Liver (tissue), 3 donors: ENCODE measurements at regions not wholly inside any gene's neighbourhood (a gene's known extent, or its start where the extent isn't known, plus 50 kb on each side); places are given as distances from the start of the nearest gene placed in this dataset.

ENCODE experiments used
- CTCF ChIP-seq: fragments of 150-350 bp; IDR thresholded peaks from 2 replicates; pipeline ENCODE4 v1.5.1; 2017; ENCODE audit warnings: improper control_type of control experiment, low read depth, low read length; ENCODE audit not compliant: missing input control
- EGR1 ChIP-seq, 2 donors: IDR thresholded peaks; 2 replicates each; pipeline ENCODE4 v1.6.1; 2016 to 2018; ENCODE audit warnings: antibody characterized with exemption in 2 of 2, low read depth in 2 of 2
- GABPA ChIP-seq, 2 donors: IDR thresholded peaks in 1 of 2; conservative IDR thresholded peaks in 1 of 2; 2 replicates each; pipeline ENCODE4 v1.6.1; 2016; ENCODE audit warnings: antibody characterized with exemption in 2 of 2, mild to moderate bottlenecking in 1 of 2, moderate library complexity in 1 of 2
- JUND ChIP-seq, 2 donors: IDR thresholded peaks; 2 replicates each; pipeline ENCODE4 v1.6.1; 2016; ENCODE audit warnings: antibody characterized with exemption in 2 of 2
- TAF1 ChIP-seq: conservative IDR thresholded peaks from 2 replicates; pipeline ENCODE4 v1.6.1; 2016; ENCODE audit warnings: antibody characterized with exemption, mild to moderate bottlenecking
- donor health status: healthy.
- donor health status: healthy.

GRCh38 chr19:28039677-28040381, 1173.1 kb downstream of the UQCRFS1 start:
- TF ChIP-seq EGR1 (IDR thresholded peaks at IDR 0.05; ENCODE audit: low read depth in 2 of 2) (no peak), CTCF (no peak), TAF1 (no peak), GABPA (IDR thresholded peaks at IDR 0.05 in 1 of 2, conservative IDR thresholded peaks at IDR 0.05 in 1 of 2) (no peak), JUND (IDR thresholded peaks at IDR 0.05) (no peak)
